GM19438 (cell line): ENCODE measurements at regions not wholly inside any gene's neighbourhood (a gene's known extent, or its start where the extent isn't known, plus 50 kb on each side); places are given as distances from the start of the nearest gene placed in this dataset.
"Not testable (repeated sequence)": the region's sequence is repeated elsewhere in the genome, so short reads cannot be mapped to it uniquely, and the experiment has no call there.

Experiments
- ATAC-seq: cut with Tn5 transposase; IDR thresholded peaks from one replicate; pipeline ENCODE4 v1.9.1; 2021; ENCODE audit warnings: low read depth; ENCODE audit not compliant: unreplicated experiment

GRCh38 chr1:145191272-145191675, 50.7 kb downstream of the PPIAL4D start:
- ATAC-seq, result not testable (repeated sequence)

GRCh38 chr1:145189543-145190030, 52.4 kb downstream of the PPIAL4D start:
- ATAC-seq, result not testable (repeated sequence)

GRCh38 chr1:145188869-145189542, 53.0 kb downstream of the PPIAL4D start:
- not testable (repeated sequence) for ATAC-seq

GRCh38 chr1:145182606-145183413, 59.2 kb downstream of the PPIAL4D start:
- ATAC-seq, result peak; percentile 64

DNA sequence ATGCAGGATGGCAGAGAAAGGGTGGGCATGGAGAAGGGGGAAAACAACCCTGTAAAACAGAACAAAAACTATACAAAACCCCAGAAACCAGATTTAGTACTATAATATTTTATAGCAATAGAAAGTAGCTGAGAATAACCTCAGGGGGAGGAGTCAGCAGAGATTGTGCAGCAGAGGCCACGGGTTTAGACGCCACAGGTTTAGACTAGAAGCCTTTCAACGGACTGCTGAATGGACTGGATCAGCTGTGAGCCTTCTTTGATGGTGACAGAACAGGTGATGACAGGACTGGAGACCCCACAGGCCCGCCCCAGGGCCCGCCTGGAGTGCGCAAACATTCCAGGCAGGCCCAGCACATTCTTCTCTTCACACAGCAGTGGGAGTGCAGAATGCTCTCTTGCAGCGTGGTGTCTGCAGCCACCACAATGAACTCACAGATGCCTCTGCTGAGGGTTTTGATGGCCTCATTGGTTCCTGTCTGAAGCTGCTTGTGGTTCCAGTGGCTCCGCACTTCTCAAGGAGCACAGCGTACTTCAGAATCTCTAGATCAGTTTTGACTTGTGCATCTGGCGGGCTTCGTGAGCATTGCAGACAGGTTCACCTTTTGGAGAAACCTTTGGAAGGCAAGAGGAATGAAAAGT, 65.6 kb downstream of the PPIAL4D start:
- not testable (repeated sequence) for ATAC-seq

GRCh38 chr1:145174377-145174776, 67.6 kb downstream of the PPIAL4D start:
- ATAC-seq, result not testable (repeated sequence)

DNA sequence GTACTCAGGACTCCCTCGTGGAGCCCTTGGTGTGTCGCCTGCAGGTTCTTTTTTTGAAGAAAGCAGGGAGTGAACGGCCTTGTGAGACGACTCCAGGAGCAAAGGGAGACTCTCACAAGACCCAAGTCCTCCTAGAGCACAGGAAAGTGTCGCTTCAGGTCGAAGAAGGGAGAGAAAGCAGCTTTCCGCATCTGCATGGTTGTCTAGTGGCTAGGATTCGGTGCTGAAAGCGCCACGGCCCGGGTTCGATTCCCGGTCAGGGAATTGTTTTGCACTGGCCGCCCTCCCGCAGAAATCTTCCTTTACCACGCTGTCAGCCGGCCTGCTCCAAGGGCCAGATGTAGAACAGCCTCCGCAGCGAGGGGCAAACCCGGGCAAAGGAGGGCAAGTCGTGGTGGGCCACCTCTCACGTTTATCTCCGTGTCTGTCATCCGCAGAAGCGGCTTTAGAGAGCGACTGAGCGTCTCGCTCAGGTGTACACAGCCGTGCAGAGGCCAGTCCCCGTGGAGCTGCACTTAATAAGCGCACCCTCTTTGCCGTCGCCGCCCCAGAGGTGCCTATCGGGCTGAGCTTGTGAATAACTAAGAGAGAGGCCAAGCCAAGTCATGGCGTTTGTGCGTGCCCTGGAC, 72.6 kb downstream of the FAM72D start:
- not testable (repeated sequence) for ATAC-seq

DNA sequence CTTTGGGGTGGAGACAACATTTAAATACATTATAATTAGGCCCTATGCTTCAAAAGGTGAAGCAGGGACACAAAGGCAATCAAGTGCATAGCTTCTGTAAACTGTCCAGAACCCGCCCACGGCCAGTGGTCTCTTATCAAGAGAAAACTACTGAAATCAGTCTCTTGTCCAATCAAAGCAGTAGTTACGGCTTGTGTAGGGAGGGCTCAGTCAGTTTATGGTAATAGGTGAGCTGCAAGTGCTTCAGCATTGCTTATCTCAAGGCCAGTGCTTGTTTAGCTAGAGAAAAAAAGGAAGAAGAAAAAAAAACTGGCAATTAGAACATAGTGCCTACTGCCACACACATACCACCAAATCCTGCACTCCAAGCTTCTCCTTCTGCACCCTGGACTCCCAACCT, 68.6 kb downstream of the FAM72D start:
- ATAC-seq, result not testable (repeated sequence)
